ENCODE measurements at regions not wholly inside any gene's neighbourhood (a gene's known extent, or its start where the extent isn't known, plus 50 kb on each side); places are given as distances from the start of the nearest gene placed in this dataset.

GRCh38 chr3:145780301-145780700, 380.7 kb downstream of the PLOD2 start:
- no peak overlapping the region for H3K4me3 ChIP-seq (ENCODE audit: low read depth, low read length)
- TF ChIP-seq, protein P1, sequence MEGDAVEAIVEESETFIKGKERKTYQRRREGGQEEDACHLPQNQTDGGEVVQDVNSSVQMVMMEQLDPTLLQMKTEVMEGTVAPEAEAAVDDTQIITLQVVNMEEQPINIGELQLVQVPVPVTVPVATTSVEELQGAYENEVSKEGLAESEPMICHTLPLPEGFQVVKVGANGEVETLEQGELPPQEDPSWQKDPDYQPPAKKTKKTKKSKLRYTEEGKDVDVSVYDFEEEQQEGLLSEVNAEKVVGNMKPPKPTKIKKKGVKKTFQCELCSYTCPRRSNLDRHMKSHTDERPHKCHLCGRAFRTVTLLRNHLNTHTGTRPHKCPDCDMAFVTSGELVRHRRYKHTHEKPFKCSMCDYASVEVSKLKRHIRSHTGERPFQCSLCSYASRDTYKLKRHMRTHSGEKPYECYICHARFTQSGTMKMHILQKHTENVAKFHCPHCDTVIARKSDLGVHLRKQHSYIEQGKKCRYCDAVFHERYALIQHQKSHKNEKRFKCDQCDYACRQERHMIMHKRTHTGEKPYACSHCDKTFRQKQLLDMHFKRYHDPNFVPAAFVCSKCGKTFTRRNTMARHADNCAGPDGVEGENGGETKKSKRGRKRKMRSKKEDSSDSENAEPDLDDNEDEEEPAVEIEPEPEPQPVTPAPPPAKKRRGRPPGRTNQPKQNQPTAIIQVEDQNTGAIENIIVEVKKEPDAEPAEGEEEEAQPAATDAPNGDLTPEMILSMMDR (IDR thresholded peaks at IDR 0.05; ENCODE audit: insufficient read depth, low read length): no peak
- no peak for DNase-seq (ENCODE audit: low read depth)

DNA sequence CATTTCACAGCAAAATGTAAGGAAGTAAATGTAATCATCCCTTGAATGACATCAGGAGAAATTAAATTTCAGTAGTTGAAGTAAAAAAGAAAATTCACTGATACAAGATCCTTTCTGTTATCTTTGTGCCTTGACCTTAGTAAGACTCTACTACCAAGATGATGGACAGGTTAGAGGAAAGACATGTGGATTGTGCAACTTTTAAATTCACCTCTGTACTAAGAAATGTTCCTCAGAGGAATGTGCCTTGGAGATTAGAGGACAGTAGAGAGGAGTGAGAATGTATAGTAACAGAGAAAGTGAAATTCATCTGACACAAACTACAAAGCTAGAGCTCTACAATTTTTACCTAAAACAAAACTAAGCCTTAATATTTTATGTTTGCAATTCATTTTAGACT, 375.3 kb downstream of the PLOD2 start:
- TF ChIP-seq, protein P1 (IDR thresholded peaks at IDR 0.05; ENCODE audit: insufficient read depth, low read length): no peak
- no peak overlapping the region for H3K4me3 ChIP-seq (ENCODE audit: low read depth, low read length)
- DNase-seq (ENCODE audit: low read depth): no peak

- TF ChIP-seq, protein P1 (IDR thresholded peaks at IDR 0.05; ENCODE audit: insufficient read depth, low read length): no peak
- no peak overlapping the region for H3K4me3 ChIP-seq (ENCODE audit: low read depth, low read length)
- no peak for DNase-seq (ENCODE audit: low read depth)
Measured at GRCh38 chr3:145798007-145798406, 363.0 kb downstream of the PLOD2 start.

GRCh38 chr3:145798696-145799537, 362.1 kb downstream of the PLOD2 start:
- no peak overlapping the region for H3K4me3 ChIP-seq (ENCODE audit: low read depth, low read length)
- peak; percentile 16 for DNase-seq (ENCODE audit: low read depth)
- TF ChIP-seq, protein P1 (IDR thresholded peaks at IDR 0.05; ENCODE audit: insufficient read depth, low read length): no peak

DNA sequence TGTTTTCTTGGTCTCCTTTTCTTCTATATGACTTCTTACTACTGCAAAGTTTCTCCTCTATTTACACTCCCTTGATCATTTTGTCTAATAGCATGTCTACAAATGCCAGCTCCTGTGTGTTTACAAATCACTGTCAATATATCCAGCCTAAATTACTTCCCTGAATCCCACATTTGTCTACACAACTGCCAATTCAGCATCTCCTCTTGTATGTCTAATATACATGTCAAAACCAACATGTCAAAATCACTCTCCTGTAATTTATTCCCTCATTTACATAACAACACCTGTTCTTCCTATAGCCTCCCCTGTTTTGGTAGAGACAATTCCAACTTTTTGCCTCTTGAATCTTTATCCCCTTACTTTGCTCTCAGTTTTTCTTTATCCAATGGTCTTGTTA, 359.3 kb downstream of the PLOD2 start:
- TF ChIP-seq, protein P1 (IDR thresholded peaks at IDR 0.05; ENCODE audit: insufficient read depth, low read length): no peak
- no peak overlapping the region for H3K4me3 ChIP-seq (ENCODE audit: low read depth, low read length)
- DNase-seq (ENCODE audit: low read depth): no peak

DNA sequence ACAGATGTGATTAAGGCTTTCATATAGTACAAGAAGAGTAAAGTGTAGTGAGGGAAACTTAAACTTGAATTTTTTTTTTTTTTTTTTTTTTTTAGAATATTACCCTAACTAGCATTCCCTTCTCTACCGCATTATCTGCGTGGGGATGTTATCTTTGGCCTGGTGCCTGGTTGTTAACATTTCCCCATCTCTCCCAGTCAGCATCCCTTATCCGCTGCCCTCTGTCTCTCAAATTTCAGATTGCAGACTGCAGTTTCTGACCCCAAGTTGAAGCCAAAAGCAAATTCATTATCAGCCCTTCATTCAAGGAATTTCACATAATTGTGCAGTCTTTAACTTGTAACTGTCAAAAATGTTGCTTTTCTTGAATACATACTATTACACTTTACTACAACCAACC, 353.0 kb downstream of the PLOD2 start:
- no peak overlapping the region for H3K4me3 ChIP-seq (ENCODE audit: low read depth, low read length)
- DNase-seq (ENCODE audit: low read depth): peak; percentile 66
- TF ChIP-seq, protein P1 (IDR thresholded peaks at IDR 0.05; ENCODE audit: insufficient read depth, low read length): peak; percentile 55

All from fibroblast of the aortic adventitia (primary cell).